Activated CD4-positive, alpha-beta T cell treated with anti-CD3 and anti-CD28 coated beads, Interleukin-2, Interleukin-6, amounts not matched to agents 100 ng/mL and 50 ng/mL, durations not matched to agents 16 hours and 8 hours (primary cell): ENCODE measurements at regions not wholly inside any gene's neighbourhood (a gene's known extent, or its start where the extent isn't known, plus 50 kb on each side); places are given as distances from the start of the nearest gene placed in this dataset.

Experiments
- DNase-seq: peaks from one replicate; pipeline ENCODE4 v3.0.0-alpha.2; 2020

DNA sequence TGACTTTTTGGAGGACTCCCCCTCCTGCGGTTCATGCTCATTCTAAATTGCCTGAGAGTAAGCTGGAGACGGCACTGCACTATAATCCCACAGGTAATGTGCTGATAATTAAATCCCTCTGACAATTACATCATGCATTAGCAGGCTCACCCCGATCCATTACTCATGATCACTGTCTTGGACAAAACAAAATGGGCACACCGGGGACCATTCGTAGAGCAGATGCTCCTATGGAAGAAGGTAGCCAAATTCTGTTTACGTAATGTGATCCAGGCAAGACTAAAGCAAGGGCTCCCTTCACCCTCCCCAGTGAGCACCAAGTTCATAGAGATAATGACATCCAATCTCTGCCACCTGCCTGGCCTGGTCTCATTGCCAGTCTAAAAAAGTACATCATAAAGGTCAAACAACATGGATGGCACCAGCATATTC lies 657.1 kb upstream of the SOX11 start:
- no peak for DNase-seq

DNA sequence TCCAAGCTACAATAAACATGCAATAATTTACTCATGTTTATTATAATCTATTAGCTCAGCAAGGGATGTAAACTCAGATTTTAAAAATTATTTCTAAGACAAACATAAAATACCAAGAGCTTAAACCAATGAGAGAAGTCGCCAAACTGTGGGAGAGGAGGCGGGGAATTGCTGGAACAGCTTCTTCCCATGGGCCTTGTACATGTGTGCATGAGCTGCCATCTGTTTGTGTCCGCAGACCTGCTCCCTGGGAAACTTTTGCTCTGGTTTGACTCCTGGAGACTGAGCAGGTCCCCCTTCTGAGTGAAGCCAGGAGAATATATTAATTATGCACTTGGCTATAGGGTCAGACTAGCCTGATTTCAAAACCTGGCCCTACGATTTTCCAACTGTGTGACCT lies 655.9 kb upstream of the SOX11 start:
- no peak for DNase-seq

DNA sequence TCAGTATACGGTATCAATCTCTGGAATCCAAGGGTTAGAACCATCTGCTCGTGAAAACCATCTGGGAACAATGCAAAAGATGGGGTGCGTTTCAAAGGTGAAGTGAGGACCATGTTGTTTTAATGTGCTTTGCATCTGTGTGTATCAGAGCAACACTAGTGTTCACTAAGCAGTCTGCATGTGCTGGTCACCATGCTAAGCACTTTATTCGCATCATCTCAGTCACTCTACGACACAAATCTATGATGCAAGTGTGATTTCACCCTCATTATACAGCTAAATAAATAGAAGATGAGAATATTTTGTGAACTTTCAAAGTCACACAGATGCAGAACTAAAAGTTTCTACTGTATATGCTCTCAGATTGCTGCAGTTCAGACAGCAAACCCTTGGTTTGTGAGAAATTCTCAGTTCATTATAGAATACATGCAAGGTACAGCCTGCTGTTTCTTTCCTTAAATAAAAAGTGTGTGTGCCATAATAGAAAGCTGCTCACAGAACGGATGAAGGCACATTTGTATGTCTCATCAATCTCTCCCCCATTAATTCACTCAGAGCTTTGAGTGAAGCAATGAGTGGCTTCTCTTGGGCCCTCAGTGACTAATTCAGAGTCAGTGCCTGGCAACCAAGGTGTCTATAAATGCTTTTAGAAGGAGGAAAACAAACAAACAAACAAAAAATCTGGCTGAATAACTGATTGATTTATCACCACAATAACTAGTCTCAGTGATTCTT lies 652.8 kb upstream of the SOX11 start:
- no peak for DNase-seq

DNA sequence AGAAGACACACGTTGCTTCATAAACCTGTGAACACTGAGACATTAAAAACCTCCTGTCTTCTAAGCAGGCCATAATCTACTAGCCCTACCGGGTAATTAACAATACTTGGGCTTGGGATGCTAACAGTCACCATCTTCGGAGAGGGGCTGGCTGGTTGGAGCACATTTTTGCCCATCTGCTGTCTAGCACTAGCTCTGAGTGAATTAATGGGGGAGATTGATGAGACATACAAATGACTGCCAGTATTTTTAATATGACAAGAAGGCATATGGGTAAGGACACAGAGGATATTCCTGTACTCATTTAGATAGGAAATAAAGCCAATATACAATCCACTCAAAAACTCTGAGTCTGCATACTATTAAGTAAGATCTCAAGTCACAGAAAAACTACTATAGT lies 651.6 kb upstream of the SOX11 start:
- no peak for DNase-seq

DNA sequence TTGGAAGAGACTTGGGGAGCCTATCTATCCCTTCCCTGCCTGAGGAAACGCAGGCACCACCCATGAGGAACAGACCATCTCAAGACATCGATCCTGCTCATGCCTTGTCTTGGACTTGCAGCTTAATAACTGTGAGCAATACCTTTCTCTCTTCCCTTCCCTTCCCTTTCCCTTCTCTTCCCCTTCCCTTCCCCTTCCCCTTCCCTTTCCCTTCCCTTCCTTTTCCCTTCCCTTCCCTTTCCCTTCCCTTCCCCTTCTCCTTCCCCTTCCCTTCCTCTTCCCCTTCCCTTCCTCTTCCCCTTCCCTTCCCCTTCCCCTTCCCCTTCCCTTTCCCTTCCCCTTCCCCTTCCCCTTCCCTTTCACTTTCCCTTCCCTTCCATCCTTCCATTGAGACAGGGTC lies 650.7 kb upstream of the SOX11 start:
- DNase-seq = no peak

DNA sequence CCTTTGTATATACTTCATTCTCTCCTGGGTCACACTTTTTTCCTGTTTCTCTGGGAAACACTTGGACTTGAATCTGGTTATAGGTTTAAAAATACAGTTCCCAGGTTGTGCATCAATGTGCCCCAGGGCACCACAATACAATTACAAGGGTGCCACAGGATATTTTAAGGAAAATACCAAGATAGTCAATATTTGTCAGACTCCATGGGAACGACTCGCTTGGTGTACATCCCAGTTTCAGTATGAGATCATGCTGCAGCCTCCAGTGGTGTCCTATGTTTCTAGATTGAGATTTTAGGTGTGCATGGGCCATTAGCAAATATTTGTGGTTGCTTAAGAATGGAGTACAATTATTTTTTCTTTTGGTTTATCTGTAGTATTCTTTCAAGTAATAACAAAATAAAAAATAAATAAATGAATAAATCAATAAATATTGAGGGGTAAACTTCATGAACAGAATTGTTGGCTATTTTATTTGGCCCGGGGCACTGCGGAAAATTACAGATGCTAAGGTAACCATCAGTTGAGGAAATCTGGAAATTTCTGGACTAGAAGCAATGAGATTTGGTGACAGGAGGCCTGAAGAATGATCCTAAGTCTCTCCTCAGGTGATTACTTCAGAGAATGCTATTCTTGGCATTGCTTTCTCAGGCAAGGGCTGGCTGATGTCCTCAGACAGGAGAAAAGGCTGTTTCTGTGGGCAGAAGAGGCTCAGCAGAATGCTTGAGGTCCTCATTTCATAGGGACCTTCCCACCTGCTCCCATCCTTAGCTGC lies 649.3 kb upstream of the SOX11 start:
- no peak for DNase-seq

DNA sequence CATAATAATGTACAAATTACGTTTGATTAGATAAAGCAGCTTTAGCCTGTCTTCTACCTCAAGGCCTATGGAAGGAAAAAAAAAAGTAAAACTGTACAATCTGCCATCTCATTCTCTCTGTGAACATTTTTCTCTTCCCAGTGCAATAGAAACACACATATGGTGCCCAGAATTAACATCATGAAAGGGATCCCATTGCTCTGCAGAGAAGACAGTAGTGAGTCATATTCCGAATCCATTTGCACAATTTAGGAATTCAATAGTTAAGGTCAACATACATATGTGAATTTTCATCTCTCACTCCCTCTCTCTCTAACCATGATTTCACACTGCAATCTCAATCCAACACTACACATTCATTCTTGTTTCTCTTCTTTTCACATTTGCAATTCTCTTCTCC lies 640.9 kb upstream of the SOX11 start:
- DNase-seq = no peak

DNA sequence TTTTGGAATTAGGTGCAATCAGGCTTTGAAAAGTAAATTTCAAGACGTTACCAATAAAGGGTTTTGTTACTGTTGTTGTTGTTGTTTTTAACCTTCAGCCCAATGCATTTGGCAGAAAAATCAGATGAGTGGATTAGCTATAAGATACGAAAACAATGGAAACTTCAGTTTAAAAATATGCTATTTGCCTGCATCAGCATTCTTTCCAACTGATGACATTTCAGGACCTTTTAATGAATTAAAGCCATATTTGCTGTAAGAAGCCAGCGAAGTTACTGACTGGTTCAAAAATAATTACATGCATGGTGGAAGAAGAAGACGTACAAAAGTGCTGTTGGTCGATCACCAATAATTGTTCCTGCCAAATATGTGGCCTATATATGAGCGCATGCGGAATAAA lies 639.3 kb upstream of the SOX11 start:
- no peak for DNase-seq

DNA sequence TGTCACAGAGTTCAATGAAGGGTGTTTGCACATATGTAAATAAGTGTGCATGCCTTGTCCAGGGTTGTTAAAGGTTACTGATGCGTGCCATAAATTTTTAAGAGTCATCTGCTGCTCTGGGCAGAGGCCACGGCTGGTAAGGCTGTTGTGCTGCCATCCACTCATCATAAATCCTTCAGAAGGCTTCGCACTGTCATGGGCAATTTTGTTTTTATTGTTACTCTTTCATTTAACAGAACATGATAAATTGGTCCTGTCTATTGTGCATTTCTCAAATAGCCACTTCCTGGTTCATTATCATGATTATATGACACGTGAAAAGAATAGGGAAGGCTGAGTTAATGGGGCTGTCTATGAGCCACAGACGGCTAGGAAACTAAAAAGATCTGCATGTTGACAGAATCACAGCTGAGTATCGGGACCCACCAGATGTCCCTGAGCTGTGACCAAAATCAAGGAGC lies 634.3 kb upstream of the SOX11 start:
- no peak for DNase-seq

DNA sequence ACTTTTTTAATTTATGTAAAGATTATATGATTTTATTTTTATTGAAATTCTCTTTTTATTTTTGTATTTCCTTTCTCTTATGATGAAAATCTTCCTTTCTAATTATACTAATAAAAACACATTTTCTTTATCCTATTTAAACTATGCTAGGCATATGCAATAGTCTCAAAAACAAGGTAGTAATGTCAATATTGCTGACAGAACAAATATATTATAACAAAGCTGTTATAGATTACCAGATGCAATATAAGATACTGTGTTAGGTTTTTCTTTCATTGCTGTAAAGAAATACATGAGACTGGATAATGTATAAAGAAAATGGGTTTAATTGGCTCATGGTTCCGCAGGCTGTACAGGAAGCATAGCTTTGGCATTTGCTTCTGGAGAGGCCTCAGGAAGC lies 631.2 kb upstream of the SOX11 start:
- no peak for DNase-seq

DNA sequence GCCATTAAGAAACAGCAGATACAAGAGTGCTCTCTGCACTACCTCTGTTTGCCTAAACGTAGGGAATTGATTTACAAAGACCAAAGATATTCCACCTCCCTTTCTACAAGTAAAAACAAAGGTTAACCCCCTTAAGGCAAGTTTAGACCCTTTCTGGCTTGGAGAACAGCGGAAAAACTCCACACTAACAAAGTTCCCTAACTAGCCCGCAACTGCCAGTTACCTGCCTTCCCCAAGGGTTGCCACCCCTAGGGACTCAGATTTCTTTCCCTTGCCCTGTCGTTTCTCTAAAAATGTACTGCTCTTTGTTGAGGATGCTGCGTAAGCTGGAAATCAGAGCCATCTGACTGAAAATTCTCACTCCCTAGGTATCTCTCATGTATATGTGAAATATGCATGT lies 627.5 kb upstream of the SOX11 start:
- DNase-seq = no peak

DNA sequence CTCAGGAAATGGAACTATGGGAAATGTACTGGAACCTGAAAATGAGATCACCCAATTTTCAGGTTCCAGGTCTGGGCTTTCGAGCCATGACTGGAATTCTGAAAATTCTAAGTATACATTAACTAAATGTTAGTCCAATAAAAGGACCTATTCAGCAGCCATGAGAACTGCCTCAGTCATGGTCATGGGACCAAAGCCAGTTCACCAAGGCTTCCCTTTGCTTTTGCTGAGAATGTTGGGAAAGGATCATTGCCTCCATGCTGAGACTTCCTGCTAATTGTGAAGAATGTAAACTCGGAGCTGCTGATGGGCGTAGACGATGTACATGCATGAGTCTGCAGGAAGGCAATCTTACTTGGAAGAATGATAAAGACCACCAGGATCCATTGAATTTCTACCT lies 624.4 kb upstream of the SOX11 start:
- no peak for DNase-seq

DNA sequence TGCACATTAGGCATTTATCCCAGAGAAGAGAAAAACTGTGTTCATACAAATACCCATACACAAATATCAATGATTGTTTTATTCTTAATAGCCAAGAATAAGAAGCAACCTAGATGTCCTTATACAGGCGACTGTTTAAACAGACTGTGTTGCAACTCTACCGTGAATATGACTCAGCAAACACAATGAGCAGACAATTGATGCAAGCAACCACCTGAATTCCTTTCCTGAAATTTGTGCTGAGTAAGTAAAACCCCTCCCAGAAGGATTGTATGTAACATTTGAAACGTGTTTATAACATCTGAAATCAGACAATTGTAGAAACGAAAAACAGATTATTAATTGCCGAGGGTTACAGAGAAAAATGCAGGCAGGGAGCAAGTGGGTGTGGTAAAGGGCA lies 621.9 kb upstream of the SOX11 start:
- no peak for DNase-seq

DNA sequence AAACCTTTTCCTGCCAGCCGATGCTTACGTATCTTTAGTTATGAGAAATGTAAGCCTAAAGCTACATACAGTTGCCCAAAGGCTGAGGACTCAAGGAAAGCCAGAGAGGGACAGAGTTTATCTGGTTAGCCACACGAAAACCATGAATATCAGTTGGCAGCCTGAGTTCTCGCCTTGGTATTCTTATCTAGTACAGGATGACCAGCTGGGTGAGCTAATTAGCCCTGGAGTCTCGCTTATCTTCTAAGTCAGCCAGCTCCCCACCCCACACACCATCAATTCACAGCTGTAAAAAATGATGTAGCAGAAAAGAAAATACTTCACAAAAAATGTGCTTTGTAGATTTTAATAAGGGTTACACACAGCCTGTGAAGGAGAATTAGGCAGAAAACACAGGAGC lies 617.5 kb upstream of the SOX11 start:
- no peak for DNase-seq

DNA sequence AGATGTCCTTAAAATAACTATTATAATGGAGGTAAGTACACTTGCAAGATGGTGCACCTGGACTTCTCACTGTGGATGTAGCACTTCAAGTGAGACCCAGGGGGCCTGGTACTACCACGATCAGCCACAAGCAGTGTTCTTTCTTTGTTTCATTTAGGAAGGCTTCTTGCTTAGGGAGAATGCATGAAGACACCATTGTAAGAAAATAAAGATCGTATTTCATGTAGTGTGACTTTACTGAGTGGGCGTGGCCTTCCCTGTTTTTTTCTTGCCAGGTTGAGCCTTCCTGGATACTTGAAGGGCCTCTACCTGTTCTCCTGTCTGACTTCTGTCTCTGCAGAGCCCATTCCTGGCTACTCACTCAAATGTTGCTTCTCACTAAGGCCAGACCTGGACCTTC lies 615.6 kb upstream of the SOX11 start:
- DNase-seq = no peak

DNA sequence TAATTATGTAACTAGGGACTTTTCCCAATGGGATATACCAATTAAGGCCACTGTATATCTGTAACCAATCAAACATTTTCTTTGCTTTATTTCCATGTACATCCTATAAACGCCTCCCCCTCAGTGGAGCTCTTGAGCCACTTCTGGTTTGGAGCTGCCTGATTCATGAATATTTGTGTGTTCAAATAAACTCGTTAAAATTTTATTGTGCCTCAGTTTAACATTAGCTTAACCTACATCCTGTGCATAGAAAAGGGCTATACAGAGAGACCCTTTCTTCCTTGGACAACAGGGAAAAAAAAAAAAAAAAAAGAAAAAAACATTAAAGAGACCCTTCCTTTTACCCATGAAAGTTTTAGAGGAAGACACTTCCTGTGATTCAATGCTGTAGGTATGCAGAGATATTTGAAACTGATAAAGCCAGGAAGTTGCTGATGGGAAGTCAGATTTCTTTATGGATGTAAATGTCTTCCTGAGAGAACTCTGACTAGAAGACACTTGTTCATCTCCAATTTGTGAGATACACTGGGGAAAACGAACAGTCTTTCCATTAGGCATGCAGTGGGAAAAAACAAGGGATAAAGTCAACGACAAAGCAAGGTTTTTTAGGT lies 614.6 kb upstream of the SOX11 start:
- DNase-seq = no peak

DNA sequence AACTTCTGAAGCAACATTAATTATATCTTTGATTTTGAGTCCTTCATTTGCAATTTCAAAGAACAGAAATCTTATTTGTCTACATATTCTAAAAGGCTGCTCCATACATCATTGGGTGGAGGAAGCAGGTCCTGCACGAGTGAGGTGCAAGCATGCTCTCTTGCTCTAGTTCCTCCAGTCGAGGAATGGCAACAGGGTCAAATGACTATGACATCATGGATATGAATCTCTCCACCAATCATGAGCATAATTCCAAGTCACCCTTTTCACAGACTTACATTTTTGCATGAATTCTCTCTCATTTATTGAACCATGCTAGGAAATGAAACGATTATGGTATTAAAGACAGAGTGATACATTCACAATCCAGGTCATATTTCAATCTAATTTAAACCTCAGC lies 608.8 kb upstream of the SOX11 start:
- DNase-seq = no peak

DNA sequence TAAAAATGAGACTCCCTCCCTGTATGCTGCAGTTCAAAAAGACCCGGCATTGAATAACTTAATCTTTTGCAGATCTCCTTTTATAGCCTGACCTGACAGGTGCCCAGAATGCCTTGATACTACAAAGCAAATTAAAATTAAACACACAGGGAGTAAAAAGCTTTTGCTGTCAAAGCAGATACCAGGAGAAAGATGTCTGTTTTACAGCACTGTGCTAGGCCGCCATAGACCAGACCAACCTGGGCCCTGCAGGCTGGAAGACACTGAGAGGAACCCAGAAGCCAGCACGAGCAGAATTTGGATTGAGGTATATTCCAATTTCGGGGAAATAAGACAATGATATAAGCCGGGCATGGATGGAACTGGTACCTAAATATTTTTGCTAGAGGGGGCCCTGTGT lies 602.8 kb upstream of the SOX11 start:
- no peak for DNase-seq

DNA sequence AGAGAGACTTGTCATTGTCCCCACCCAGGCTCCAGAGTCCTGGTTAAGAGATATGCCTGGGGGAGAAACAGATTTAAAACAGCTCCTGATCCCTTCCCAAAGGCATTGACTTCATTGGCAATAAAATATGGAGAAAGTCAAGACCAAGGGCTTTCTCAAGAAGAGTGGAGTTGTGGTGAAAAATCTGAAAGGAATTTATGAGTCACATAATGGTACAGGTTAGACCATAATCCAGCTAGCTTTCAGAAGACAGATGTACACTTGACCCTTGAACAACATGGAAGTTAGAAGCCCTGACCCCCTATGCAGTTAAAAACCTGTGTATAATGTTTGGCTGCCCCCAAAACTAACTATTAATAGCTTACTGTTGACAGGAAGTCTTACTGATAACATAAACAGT lies 599.1 kb upstream of the SOX11 start:
- no peak for DNase-seq

DNA sequence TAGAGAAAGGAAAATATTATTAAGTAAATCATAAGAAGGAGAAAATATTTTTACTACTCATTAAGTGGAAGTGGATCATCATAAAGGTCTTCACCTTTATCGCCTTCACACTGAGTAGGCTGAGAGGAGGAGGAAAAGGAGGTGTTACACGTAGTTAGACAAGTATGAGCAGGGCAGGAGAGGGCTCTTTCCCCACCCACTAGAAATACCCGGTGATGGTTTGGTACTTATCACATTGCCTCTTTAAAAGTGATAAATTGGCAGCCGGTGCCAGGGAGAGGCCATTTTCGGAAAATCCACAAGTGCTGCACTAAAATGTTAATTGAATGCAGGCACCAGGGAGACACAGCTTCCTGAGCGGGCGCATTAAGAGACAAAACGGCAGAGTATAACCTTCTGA lies 598.7 kb upstream of the SOX11 start:
- no peak for DNase-seq

DNA sequence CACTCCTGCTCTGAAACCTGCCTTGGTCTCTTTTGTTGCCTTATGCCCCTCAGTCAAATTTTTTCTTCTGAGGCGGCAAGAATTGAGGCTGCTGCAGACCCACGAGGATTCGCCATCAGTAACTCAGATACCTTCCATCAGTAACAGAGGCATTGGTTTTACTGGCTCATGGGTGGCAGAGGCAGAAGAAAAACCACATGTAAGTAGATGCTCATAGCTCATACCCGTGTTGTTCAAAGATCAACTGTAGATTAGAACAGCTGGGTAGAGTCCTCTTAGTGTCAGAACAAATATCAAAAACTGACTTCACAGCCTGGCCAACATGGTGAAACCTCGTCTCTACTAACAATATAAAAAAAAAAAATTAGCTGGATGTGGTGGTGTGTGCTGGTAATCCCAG lies 598.0 kb upstream of the SOX11 start:
- DNase-seq = no peak

DNA sequence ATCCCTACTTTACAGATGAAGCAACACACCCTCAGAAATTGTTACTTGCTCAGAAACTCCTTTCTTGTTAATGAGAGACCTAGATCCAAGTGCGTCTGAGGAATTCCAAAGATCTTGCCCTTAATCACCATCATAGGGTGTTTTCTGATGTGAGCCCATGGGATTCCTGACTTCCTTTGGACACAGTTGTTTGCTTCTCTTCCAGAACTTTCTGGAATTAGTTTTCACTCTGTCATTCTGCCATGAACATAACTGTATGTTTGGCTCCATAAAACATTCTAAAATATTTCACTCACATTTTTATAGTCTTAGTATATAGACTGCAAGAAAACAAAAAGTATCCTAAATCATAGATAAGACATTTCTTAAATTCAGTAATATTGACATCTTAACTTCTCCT lies 593.9 kb upstream of the SOX11 start:
- no peak for DNase-seq

DNA sequence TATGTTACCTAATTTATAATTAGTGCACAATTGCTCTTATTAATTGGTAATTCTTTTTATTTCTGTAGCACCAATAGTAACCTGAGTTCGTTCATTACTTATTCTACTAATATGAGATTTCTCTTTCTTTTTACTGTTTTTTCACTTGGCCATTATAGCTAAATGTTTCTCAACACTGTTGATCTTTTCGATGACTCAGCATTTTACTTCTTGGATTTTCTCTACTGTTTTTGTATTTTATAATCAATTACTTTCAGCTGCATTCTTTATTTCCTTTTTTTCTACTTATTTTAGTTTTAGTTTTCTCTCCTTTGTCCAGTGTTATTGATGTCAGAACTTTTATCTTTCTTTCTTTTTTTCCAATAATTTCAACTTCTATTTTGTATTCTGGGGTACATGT lies 589.4 kb upstream of the SOX11 start:
- no peak for DNase-seq

DNA sequence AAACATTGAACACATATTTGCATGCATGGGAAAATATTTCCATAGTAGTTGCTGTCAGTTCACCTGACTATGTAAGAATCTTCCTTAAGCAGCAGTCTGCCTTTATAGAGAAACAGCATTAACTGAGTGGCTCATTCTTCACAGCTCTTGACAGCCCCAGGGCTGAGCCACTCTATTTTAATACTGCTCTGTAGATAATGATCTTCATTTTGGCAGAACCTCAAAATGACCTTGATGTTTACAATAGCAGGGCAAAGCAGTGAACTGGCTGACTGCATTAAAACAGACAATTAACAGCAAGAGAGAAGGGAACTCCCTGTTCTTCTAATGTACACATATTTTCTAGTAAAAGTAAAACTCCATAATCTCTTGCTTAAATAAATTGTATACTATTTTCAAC lies 580.6 kb upstream of the SOX11 start:
- DNase-seq = no peak
